GM12872 (cell line): ENCODE measurements at regions not wholly inside any gene's neighbourhood (a gene's known extent, or its start where the extent isn't known, plus 50 kb on each side); places are given as distances from the start of the nearest gene placed in this dataset.

ENCODE experiments used
- TF ChIP-seq, protein P1 (sequence below): IDR thresholded peaks from 3 replicates; pipeline ENCODE4 v1.5.1; 2011; ENCODE audit warnings: low read depth, mild to moderate bottlenecking, low read length, moderate library complexity; ENCODE audit not compliant: insufficient read depth

DNA sequence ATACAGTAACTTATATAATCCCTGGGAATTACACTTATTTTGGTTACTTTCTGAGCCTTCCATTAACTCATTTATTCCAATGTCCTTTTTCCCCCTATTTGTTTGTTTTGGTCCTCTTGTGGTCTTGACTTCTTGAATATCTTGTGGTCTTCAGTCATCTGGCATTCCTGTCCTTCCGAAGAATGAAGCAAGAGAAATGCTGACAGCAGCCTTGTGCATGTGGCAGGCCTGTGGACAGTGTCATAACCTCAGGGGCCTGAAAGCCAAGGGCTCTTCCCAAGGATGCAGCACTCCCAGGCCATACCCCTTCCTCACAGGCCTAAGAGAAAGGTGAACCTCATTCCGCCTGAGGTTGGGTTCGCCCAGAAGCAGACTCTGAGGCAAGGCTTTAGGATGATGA, 470.2 kb downstream of the DISC1 start:
- TF ChIP-seq, protein P1, sequence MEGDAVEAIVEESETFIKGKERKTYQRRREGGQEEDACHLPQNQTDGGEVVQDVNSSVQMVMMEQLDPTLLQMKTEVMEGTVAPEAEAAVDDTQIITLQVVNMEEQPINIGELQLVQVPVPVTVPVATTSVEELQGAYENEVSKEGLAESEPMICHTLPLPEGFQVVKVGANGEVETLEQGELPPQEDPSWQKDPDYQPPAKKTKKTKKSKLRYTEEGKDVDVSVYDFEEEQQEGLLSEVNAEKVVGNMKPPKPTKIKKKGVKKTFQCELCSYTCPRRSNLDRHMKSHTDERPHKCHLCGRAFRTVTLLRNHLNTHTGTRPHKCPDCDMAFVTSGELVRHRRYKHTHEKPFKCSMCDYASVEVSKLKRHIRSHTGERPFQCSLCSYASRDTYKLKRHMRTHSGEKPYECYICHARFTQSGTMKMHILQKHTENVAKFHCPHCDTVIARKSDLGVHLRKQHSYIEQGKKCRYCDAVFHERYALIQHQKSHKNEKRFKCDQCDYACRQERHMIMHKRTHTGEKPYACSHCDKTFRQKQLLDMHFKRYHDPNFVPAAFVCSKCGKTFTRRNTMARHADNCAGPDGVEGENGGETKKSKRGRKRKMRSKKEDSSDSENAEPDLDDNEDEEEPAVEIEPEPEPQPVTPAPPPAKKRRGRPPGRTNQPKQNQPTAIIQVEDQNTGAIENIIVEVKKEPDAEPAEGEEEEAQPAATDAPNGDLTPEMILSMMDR = no peak
